ENCODE measurements at regions not wholly inside any gene's neighbourhood (a gene's known extent, or its start where the extent isn't known, plus 50 kb on each side); places are given as distances from the start of the nearest gene placed in this dataset.

DNA sequence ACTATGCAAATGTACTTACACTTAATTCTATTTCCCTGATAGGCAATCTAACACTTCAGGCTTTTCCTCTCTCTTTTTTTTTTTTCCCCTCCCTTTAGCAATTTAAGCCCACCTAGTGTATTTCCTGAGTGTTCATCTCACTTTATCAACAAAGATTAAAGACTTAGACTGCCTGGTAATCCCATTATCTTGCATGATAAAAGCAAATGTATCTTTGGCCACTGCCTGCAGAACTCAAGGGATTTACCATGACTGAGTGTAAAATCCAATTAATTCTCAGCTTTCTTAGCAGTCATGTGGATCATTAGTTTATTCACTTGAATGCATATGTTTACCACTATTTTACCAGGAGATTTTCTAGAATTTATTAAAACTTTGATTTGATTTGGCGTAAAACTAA is 1102.2 kb upstream of the GYPC start:
- Mint-ChIP-seq H3K36me3 (ENCODE audit: low read depth) (no peaks in the 10 kb centered on the region), H3K9me3 (no peaks in the 10 kb centered on the region), H3K27me3 (ENCODE audit: insufficient read depth, low read depth, poor library complexity) (no peaks in the 10 kb centered on the region), H3K4me1 (no peaks in the 10 kb centered on the region), H3K4me3 (no peak overlapping the region), H3K27ac (no peak overlapping the region)
- ATAC-seq: no peak
- Histone ChIP-seq H3K4me1 (ENCODE audit: insufficient read depth) (no peaks in the 10 kb centered on the region), H4K20me1 (replicated peaks; ENCODE audit: insufficient read depth) (no peaks in the 10 kb centered on the region), H3F3A (replicated peaks; ENCODE audit: low read depth) (no peaks in the 10 kb centered on the region), H3K4me3 (no peak overlapping the region), H3K79me2 (replicated peaks; ENCODE audit: insufficient read depth) (no peaks in the 10 kb centered on the region), H3K27me3 (ENCODE audit: insufficient read depth) (no peaks in the 10 kb centered on the region), H3K27ac (ENCODE audit: low read depth) (no peak overlapping the region), H3K36me3 (ENCODE audit: insufficient read depth) (no peaks in the 10 kb centered on the region; the same call in 1 of the 2 replicates), H3K4me2 (no peak overlapping the region), H3K9me2 (ENCODE audit: insufficient read depth) (no peaks in the 10 kb centered on the region), H2AFZ (no peak overlapping the region)
- TF ChIP-seq ZNF114 (CRISPR knock-in tag; IDR thresholded peaks at IDR 0.05): no peak
- no peak for TF ChIP-seq ZNF331 (CRISPR knock-in tag; IDR thresholded peaks at IDR 0.05; ENCODE audit: low read depth)
- TF ChIP-seq EZH2 (IDR thresholded peaks at IDR 0.05; ENCODE audit: low read depth, unreplicated experiment): no peak
- TF ChIP-seq STAT1 (IDR thresholded peaks at IDR 0.05; ENCODE audit: unreplicated experiment): no peak
- no peak for TF ChIP-seq JUNB (IDR thresholded peaks at IDR 0.05; ENCODE audit: unreplicated experiment)
- no peak for TF ChIP-seq EZH2phosphoT487 (IDR thresholded peaks at IDR 0.05; ENCODE audit: unreplicated experiment)
- TF ChIP-seq CREB1 (CRISPR knock-in tag; IDR thresholded peaks at IDR 0.05; ENCODE audit: low read depth): no peak
- TF ChIP-seq, protein P1, sequence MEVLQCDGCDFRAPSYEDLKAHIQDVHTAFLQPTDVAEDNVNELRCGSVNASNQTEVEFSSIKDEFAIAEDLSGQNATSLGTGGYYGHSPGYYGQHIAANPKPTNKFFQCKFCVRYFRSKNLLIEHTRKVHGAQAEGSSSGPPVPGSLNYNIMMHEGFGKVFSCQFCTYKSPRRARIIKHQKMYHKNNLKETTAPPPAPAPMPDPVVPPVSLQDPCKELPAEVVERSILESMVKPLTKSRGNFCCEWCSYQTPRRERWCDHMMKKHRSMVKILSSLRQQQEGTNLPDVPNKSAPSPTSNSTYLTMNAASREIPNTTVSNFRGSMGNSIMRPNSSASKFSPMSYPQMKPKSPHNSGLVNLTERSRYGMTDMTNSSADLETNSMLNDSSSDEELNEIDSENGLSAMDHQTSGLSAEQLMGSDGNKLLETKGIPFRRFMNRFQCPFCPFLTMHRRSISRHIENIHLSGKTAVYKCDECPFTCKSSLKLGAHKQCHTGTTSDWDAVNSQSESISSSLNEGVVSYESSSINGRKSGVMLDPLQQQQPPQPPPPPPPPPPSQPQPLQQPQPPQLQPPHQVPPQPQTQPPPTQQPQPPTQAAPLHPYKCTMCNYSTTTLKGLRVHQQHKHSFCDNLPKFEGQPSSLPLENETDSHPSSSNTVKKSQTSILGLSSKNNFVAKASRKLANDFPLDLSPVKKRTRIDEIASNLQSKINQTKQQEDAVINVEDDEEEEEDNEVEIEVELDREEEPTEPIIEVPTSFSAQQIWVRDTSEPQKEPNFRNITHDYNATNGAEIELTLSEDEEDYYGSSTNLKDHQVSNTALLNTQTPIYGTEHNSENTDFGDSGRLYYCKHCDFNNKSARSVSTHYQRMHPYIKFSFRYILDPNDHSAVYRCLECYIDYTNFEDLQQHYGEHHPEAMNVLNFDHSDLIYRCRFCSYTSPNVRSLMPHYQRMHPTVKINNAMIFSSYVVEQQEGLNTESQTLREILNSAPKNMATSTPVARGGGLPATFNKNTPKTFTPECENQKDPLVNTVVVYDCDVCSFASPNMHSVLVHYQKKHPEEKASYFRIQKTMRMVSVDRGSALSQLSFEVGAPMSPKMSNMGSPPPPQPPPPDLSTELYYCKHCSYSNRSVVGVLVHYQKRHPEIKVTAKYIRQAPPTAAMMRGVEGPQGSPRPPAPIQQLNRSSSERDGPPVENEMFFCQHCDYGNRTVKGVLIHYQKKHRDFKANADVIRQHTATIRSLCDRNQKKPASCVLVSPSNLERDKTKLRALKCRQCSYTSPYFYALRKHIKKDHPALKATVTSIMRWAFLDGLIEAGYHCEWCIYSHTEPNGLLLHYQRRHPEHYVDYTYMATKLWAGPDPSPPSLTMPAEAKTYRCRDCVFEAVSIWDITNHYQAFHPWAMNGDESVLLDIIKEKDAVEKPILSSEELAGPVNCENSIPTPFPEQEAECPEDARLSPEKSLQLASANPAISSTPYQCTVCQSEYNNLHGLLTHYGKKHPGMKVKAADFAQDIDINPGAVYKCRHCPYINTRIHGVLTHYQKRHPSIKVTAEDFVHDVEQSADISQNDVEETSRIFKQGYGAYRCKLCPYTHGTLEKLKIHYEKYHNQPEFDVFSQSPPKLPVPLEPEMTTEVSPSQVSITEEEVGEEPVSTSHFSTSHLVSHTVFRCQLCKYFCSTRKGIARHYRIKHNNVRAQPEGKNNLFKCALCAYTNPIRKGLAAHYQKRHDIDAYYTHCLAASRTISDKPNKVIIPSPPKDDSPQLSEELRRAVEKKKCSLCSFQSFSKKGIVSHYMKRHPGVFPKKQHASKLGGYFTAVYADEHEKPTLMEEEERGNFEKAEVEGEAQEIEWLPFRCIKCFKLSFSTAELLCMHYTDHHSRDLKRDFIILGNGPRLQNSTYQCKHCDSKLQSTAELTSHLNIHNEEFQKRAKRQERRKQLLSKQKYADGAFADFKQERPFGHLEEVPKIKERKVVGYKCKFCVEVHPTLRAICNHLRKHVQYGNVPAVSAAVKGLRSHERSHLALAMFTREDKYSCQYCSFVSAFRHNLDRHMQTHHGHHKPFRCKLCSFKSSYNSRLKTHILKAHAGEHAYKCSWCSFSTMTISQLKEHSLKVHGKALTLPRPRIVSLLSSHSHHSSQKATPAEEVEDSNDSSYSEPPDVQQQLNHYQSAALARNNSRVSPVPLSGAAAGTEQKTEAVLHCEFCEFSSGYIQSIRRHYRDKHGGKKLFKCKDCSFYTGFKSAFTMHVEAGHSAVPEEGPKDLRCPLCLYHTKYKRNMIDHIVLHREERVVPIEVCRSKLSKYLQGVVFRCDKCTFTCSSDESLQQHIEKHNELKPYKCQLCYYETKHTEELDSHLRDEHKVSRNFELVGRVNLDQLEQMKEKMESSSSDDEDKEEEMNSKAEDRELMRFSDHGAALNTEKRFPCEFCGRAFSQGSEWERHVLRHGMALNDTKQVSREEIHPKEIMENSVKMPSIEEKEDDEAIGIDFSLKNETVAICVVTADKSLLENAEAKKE (CRISPR knock-in tag; IDR thresholded peaks at IDR 0.05): no peak
- no peak for TF ChIP-seq POLR2AphosphoS5 (IDR thresholded peaks at IDR 0.05; ENCODE audit: low read depth)
- no peak for TF ChIP-seq NANOG (IDR thresholded peaks at IDR 0.05; ENCODE audit: borderline replicate concordance)
- TF ChIP-seq, protein P2, sequence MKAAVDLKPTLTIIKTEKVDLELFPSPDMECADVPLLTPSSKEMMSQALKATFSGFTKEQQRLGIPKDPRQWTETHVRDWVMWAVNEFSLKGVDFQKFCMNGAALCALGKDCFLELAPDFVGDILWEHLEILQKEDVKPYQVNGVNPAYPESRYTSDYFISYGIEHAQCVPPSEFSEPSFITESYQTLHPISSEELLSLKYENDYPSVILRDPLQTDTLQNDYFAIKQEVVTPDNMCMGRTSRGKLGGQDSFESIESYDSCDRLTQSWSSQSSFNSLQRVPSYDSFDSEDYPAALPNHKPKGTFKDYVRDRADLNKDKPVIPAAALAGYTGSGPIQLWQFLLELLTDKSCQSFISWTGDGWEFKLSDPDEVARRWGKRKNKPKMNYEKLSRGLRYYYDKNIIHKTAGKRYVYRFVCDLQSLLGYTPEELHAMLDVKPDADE (IDR thresholded peaks at IDR 0.05): no peak
- TF ChIP-seq, protein P3, sequence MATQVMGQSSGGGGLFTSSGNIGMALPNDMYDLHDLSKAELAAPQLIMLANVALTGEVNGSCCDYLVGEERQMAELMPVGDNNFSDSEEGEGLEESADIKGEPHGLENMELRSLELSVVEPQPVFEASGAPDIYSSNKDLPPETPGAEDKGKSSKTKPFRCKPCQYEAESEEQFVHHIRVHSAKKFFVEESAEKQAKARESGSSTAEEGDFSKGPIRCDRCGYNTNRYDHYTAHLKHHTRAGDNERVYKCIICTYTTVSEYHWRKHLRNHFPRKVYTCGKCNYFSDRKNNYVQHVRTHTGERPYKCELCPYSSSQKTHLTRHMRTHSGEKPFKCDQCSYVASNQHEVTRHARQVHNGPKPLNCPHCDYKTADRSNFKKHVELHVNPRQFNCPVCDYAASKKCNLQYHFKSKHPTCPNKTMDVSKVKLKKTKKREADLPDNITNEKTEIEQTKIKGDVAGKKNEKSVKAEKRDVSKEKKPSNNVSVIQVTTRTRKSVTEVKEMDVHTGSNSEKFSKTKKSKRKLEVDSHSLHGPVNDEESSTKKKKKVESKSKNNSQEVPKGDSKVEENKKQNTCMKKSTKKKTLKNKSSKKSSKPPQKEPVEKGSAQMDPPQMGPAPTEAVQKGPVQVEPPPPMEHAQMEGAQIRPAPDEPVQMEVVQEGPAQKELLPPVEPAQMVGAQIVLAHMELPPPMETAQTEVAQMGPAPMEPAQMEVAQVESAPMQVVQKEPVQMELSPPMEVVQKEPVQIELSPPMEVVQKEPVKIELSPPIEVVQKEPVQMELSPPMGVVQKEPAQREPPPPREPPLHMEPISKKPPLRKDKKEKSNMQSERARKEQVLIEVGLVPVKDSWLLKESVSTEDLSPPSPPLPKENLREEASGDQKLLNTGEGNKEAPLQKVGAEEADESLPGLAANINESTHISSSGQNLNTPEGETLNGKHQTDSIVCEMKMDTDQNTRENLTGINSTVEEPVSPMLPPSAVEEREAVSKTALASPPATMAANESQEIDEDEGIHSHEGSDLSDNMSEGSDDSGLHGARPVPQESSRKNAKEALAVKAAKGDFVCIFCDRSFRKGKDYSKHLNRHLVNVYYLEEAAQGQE (IDR thresholded peaks at IDR 0.05; ENCODE audit: unreplicated experiment): no peak
- TF ChIP-seq, protein P4, sequence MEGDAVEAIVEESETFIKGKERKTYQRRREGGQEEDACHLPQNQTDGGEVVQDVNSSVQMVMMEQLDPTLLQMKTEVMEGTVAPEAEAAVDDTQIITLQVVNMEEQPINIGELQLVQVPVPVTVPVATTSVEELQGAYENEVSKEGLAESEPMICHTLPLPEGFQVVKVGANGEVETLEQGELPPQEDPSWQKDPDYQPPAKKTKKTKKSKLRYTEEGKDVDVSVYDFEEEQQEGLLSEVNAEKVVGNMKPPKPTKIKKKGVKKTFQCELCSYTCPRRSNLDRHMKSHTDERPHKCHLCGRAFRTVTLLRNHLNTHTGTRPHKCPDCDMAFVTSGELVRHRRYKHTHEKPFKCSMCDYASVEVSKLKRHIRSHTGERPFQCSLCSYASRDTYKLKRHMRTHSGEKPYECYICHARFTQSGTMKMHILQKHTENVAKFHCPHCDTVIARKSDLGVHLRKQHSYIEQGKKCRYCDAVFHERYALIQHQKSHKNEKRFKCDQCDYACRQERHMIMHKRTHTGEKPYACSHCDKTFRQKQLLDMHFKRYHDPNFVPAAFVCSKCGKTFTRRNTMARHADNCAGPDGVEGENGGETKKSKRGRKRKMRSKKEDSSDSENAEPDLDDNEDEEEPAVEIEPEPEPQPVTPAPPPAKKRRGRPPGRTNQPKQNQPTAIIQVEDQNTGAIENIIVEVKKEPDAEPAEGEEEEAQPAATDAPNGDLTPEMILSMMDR (conservative IDR thresholded peaks at IDR 0.05; ENCODE audit: low read depth in 2 of 2): no peak
- no peak for DNase-seq (ENCODE audit: low spot score)
